PC-3 (cell line): ENCODE measurements at regions not wholly inside any gene's neighbourhood (a gene's known extent, or its start where the extent isn't known, plus 50 kb on each side); places are given as distances from the start of the nearest gene placed in this dataset.
A peak's percentile ranks its signal among the peaks of the same experiment; 100 is the strongest.

Source experiments
- ATAC-seq: fragments of 200-7000 bp; cut with Tn5 transposase; 2 replicates; pipeline ENCODE4 v1.9.1; 2020; ENCODE audit warnings: mild to moderate bottlenecking, moderate library complexity
- BruUV-seq: library from RNA; stranded (reverse); fragments of 400-500 nt; replicated peaks from 2 replicates; lab custom pipeline; 2021; lab: Mats Ljungman, UMichigan
- CTCF ChIA-PET: fragments of 300-600 bp; sonication (Branson Sonifier 250); formaldehyde crosslinking; loops from one replicate; lab custom pipeline; 2022; ENCODE audit warnings: antibody characterized with exemption; lab: Charles Lee
- POLR2A ChIA-PET: fragments of 300-600 bp; sonication (Branson Sonifier 250); formaldehyde crosslinking; loops from one replicate; lab custom pipeline; 2022; ENCODE audit warnings: antibody characterized with exemption; ENCODE audit not compliant: unreplicated experiment; lab: Charles Lee
- DNase-seq: peaks from one replicate; pipeline ENCODE4 v3.0.0-alpha.2; 2015
- H2AFZ ChIP-seq: fragments of 300-600 bp; sonication (generic); 2 replicates; pipeline ENCODE4 v1.6.0; 2016; ENCODE audit warnings: antibody characterized with exemption, low read length
- H3F3A ChIP-seq: fragments of 300-600 bp; sonication (generic); one replicate; pipeline ENCODE4 v1.6.0; 2017; ENCODE audit warnings: antibody characterized with exemption, low read length, control low read depth, mild to moderate bottlenecking; ENCODE audit not compliant: unreplicated experiment
- H3K27ac ChIP-seq: fragments of 300-600 bp; sonication (generic); 2 replicates; pipeline ENCODE4 v1.5.1; 2016; ENCODE audit warnings: mild to moderate bottlenecking, low read length
- H3K27me3 ChIP-seq: fragments of 300-600 bp; sonication (generic); 2 replicates; pipeline ENCODE4 v1.6.1; 2016; ENCODE audit warnings: low read length, mixed read lengths
- H3K36me3 ChIP-seq: fragments of 300-600 bp; sonication (generic); 2 replicates; pipeline ENCODE4 v1.6.1; 2016; ENCODE audit warnings: low read depth, mixed run types, low read length, mixed read lengths
- H3K4me1 ChIP-seq: fragments of 300-600 bp; sonication (generic); 2 replicates; pipeline ENCODE4 v1.5.1; 2016; ENCODE audit warnings: low read length; ENCODE audit not compliant: insufficient read depth
- H3K4me2 ChIP-seq: fragments of 300-600 bp; sonication (generic); 2 replicates; pipeline ENCODE4 v1.6.0; 2016; ENCODE audit warnings: low read length
- H3K4me3 ChIP-seq: fragments of 300-600 bp; sonication (generic); 2 replicates; pipeline ENCODE4 v1.5.1; 2016; ENCODE audit warnings: mild to moderate bottlenecking, low read length, mixed read lengths
- H3K79me2 ChIP-seq: fragments of 300-600 bp; sonication (generic); 2 replicates; pipeline ENCODE4 v1.6.1; 2017; ENCODE audit warnings: low read length, mixed read lengths
- H3K9ac ChIP-seq: fragments of 300-600 bp; sonication (generic); 2 replicates; pipeline ENCODE4 v1.6.0; 2016; ENCODE audit warnings: mild to moderate bottlenecking, low read length
- H3K9me2 ChIP-seq: fragments of 300-600 bp; sonication (generic); replicated peaks from 2 replicates; pipeline ENCODE4 v1.6.1; 2016; ENCODE audit warnings: mixed run types, low read length, mixed read lengths
- H3K9me3 ChIP-seq: fragments of 300-600 bp; sonication (generic); 2 replicates; pipeline ENCODE4 v1.6.1; 2016; ENCODE audit warnings: low read length, mixed read lengths
- H4K20me1 ChIP-seq: fragments of 300-600 bp; sonication (generic); 2 replicates; pipeline ENCODE4 v1.6.1; 2016; ENCODE audit warnings: low read length, mixed read lengths
- EZH2 ChIP-seq: fragments of 300-600 bp; sonication (generic); IDR thresholded peaks from one replicate; pipeline ENCODE4 v1.6.1; 2017; ENCODE audit warnings: antibody characterized with exemption, mild to moderate bottlenecking, low read length; ENCODE audit not compliant: unreplicated experiment
- EZH2phosphoT487 ChIP-seq: fragments of 300-600 bp; sonication (generic); IDR thresholded peaks from 2 replicates; pipeline ENCODE4 v1.6.1; 2018; ENCODE audit warnings: mild to moderate bottlenecking, antibody characterized with exemption, low read length, borderline replicate concordance
- intact Hi-C: fragments of 100-400 bp; cut with micrococcal nuclease; formaldehyde crosslinking; loops from 2 replicates; pipeline ENCODE4 v1.9.0; 2023
- TF ChIP-seq, protein P1 (sequence below): fragments of 300-600 bp; sonication (generic); conservative IDR thresholded peaks from 2 replicates; pipeline ENCODE4 v1.5.1; 2017; ENCODE audit warnings: antibody characterized with exemption, low read depth, mild to moderate bottlenecking, low read length

DNA sequence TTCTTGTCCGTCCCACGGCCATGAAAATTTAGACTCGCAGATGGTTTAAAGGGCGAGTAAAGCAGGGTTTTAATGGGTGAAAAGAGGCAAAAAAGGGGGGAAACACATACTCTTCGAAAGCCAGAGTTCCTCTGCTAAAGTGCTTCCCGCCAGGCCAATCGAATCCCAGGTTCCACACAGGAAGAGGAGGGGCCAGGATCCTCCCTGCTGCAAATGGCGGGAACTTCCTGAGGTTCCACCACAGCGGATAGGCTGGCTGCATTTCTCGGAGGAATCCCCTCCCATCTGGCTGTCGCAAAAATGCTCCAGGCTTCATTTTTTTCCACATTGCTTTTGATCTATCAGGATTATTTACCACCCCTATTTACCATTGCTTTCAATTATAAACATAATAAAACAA lies 670.1 kb upstream of the CA10 start:
- no peaks in the 10 kb centered on the region for H4K20me1 ChIP-seq
- H3K4me3 ChIP-seq: no peak overlapping the region
- H3K9ac ChIP-seq: no peak overlapping the region
- TF ChIP-seq EZH2phosphoT487: no peak
- TF ChIP-seq, protein P1, sequence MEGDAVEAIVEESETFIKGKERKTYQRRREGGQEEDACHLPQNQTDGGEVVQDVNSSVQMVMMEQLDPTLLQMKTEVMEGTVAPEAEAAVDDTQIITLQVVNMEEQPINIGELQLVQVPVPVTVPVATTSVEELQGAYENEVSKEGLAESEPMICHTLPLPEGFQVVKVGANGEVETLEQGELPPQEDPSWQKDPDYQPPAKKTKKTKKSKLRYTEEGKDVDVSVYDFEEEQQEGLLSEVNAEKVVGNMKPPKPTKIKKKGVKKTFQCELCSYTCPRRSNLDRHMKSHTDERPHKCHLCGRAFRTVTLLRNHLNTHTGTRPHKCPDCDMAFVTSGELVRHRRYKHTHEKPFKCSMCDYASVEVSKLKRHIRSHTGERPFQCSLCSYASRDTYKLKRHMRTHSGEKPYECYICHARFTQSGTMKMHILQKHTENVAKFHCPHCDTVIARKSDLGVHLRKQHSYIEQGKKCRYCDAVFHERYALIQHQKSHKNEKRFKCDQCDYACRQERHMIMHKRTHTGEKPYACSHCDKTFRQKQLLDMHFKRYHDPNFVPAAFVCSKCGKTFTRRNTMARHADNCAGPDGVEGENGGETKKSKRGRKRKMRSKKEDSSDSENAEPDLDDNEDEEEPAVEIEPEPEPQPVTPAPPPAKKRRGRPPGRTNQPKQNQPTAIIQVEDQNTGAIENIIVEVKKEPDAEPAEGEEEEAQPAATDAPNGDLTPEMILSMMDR: no peak
- no peak for TF ChIP-seq EZH2
- no peaks in the 10 kb centered on the region for H3K36me3 ChIP-seq
- no peaks in the 10 kb centered on the region for H3K4me1 ChIP-seq
- H3K9me2 ChIP-seq: no peaks in the 10 kb centered on the region
- ChIA-PET CTCF (no interaction called here), POLR2A (no interaction called here)
- no peaks in the 10 kb centered on the region for H3F3A ChIP-seq
- BruUV-seq: no TSS peak
- DNase-seq (no peak), ATAC-seq (no peak)
- intact Hi-C loops: no loop called here
- H3K27ac ChIP-seq: no peak overlapping the region
- no peaks in the 10 kb centered on the region for H3K79me2 ChIP-seq
- no peaks in the 10 kb centered on the region for H3K27me3 ChIP-seq
- H3K4me2 ChIP-seq: no peak overlapping the region
- H2AFZ ChIP-seq: no peak overlapping the region
- peaks cover 11% of the 10 kb centered on the region; the same call in 1 of the 2 replicates for H3K9me3 ChIP-seq

DNA sequence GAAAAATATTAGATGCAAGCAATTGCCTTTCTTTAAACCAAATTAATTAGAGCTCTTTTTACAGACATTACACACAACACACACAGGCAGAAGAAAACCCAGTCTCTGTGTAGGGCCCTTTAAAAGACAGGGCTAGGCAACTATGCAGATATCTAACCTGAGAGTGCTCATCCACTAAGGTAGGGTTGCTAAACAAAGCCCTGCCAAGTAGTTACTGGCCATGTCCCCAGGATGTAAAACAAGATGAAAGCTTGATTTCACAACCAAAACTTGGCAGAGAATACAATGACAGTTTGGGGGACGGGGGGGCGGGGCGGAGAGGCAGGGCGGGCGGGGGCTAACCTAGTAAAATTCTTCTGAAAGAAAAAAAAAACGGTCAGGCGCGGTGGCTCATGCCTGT lies 669.0 kb upstream of the CA10 start:
- no peaks in the 10 kb centered on the region for H3K36me3 ChIP-seq
- ChIA-PET CTCF (no interaction called here), POLR2A (no interaction called here)
- no peaks in the 10 kb centered on the region for H3K9me2 ChIP-seq
- H2AFZ ChIP-seq: no peak overlapping the region
- H3F3A ChIP-seq: no peaks in the 10 kb centered on the region
- H3K9me3 ChIP-seq: peaks cover 11% of the 10 kb centered on the region; the same call in 1 of the 2 replicates
- BruUV-seq: no TSS peak
- H3K9ac ChIP-seq: no peak overlapping the region
- DNase-seq (peak; percentile 18), ATAC-seq (no peak)
- no peaks in the 10 kb centered on the region for H4K20me1 ChIP-seq
- TF ChIP-seq EZH2 (no peak), EZH2phosphoT487 (no peak)
- TF ChIP-seq, protein P1: no peak
- H3K79me2 ChIP-seq: no peaks in the 10 kb centered on the region
- intact Hi-C loops: no loop called here
- no peak overlapping the region for H3K4me3 ChIP-seq
- H3K27ac ChIP-seq: no peak overlapping the region
- no peaks in the 10 kb centered on the region for H3K4me1 ChIP-seq
- no peak overlapping the region for H3K4me2 ChIP-seq
- no peaks in the 10 kb centered on the region for H3K27me3 ChIP-seq

DNA sequence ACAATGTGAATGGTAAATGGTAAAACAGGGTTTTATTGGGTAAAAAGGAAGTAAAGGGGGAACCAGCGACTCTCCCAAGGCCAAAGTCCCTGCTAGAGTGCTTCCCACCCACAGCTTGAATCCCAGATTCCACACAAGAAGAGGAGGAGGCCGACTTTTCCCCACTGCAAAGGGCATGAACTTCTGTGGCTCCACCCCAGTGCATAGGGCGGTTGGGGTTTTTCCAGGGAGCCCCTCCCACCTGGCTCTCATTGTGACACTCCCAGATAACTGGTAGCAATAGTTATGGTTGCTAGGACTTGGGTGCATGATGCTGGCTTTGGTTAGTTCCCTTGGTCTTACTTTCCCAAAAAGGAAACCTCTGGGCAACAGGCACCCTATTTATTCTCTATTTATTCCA lies 666.0 kb upstream of the CA10 start:
- H3K79me2 ChIP-seq: no peaks in the 10 kb centered on the region
- no peak overlapping the region for H2AFZ ChIP-seq
- H3K4me1 ChIP-seq: no peaks in the 10 kb centered on the region
- intact Hi-C loops: no loop called here
- no peak overlapping the region for H3K4me2 ChIP-seq
- H3K9me2 ChIP-seq: no peaks in the 10 kb centered on the region
- ChIA-PET POLR2A (no interaction called here), CTCF (no interaction called here)
- H3K27ac ChIP-seq: no peak overlapping the region
- no peaks in the 10 kb centered on the region for H3K27me3 ChIP-seq
- H3K9me3 ChIP-seq: 0 out of 2 replicates have a peak, but pooled peaks cover 8% of the 10 kb centered on the region
- H3K9ac ChIP-seq: no peak overlapping the region
- H3F3A ChIP-seq: no peaks in the 10 kb centered on the region
- TF ChIP-seq, protein P1: no peak
- no peak for TF ChIP-seq EZH2phosphoT487
- TF ChIP-seq EZH2: no peak
- H3K36me3 ChIP-seq: no peaks in the 10 kb centered on the region
- BruUV-seq: no TSS peak
- ATAC-seq (no peak), DNase-seq (no peak)
- no peaks in the 10 kb centered on the region for H4K20me1 ChIP-seq
- H3K4me3 ChIP-seq: no peak overlapping the region
